SK-N-SH (cell line): ENCODE measurements at regions not wholly inside any gene's neighbourhood (a gene's known extent, or its start where the extent isn't known, plus 50 kb on each side); places are given as distances from the start of the nearest gene placed in this dataset.

Source experiments
- CTCF ChIA-PET: fragments of 300-600, 350-600 bp; formaldehyde crosslinking; extraction: SDS; loops from one replicate; lab custom pipeline; 2021; lab: Yijun Ruan, JAX
- POLR2A ChIA-PET: fragments of 350-600 bp; sonication (Branson Sonifier 250); formaldehyde crosslinking; extraction: SDS; loops from one replicate; lab custom pipeline; 2020; ENCODE audit warnings: antibody characterized with exemption, inconsistent platforms; lab: Yijun Ruan, JAX
- DNase-seq: peaks from one replicate; pipeline ENCODE4 v3.0.0; 2012
- H2AFZ ChIP-seq: fragments of 200-600 bp; sonication (generic); 2 replicates; pipeline ENCODE4 v1.8.1; 2016; ENCODE audit warnings: antibody characterized with exemption, mild to moderate bottlenecking, low read depth
- H3F3A ChIP-seq: fragments of 200-600 bp; sonication (generic); replicated peaks from 2 replicates; pipeline ENCODE3; 2016; ENCODE audit warnings: antibody characterized with exemption, mild to moderate bottlenecking; ENCODE audit not compliant: insufficient read depth
- H3K27ac ChIP-seq, 2 experiments: fragments of 200-500 bp in 1 of 2; fragments of 200-600 bp in 1 of 2; sonication (Bioruptor generic) in 1 of 2; sonication (generic), shearing (Covaris generic) in 1 of 2; 2 replicates each; pipeline versions ENCODE4 v1.5.1 to v1.6.1; 2014 to 2016; ENCODE audit warnings: low read depth in 2 of 2, inconsistent platforms in 1 of 2, low read length in 1 of 2, mild to moderate bottlenecking in 1 of 2, mixed read lengths in 1 of 2
- H3K27me3 ChIP-seq: fragments of 200-600 bp; sonication (generic), shearing (Covaris generic); 2 replicates; pipeline ENCODE4 v1.6.1; 2016; ENCODE audit warnings: mixed run types; ENCODE audit not compliant: insufficient read depth
- H3K36me3 ChIP-seq, 2 experiments: fragments of 200-500 bp in 1 of 2; fragments of 200-600 bp in 1 of 2; sonication (Bioruptor generic) in 1 of 2; sonication (generic) in 1 of 2; replicated peaks in 1 of 2; 2 replicates each; pipeline versions ENCODE3 to v1.5.1; 2014 to 2016; ENCODE audit warnings: low read length in 1 of 2, mild to moderate bottlenecking in 1 of 2; ENCODE audit not compliant: insufficient read depth in 2 of 2, control insufficient read depth in 1 of 2
- H3K4me1 ChIP-seq, 2 experiments: fragments of 200-500 bp in 1 of 2; fragments of 200-600 bp in 1 of 2; sonication (Bioruptor generic) in 1 of 2; sonication (generic), shearing (Covaris generic) in 1 of 2; 2 replicates each; pipeline versions ENCODE4 v1.5.1 to v1.6.1; 2014 to 2016; ENCODE audit warnings: low read depth in 1 of 2, low read length in 1 of 2, mixed run types in 1 of 2; ENCODE audit not compliant: insufficient read depth in 2 of 2, control insufficient read depth in 1 of 2
- H3K4me2 ChIP-seq: fragments of 200-600 bp; sonication (generic), shearing (Covaris generic); 2 replicates; pipeline ENCODE4 v1.6.1; 2017; ENCODE audit warnings: mixed run types
- H3K4me3 ChIP-seq, 2 experiments: fragments of 200-500 bp in 1 of 2; fragments of 200-600 bp in 1 of 2; sonication (Bioruptor generic) in 1 of 2; sonication (generic), shearing (Covaris generic) in 1 of 2; 2 replicates each; pipeline versions ENCODE4 v1.5.1 to v1.8.1; 2014 to 2016; ENCODE audit warnings: low read depth in 2 of 2, inconsistent platforms in 1 of 2, low read length in 1 of 2, mild to moderate bottlenecking in 1 of 2, mixed read lengths in 1 of 2, moderate library complexity in 1 of 2
- H3K79me2 ChIP-seq: fragments of 200-600 bp; sonication (generic); 2 replicates; pipeline ENCODE4 v1.8.1; 2017; ENCODE audit warnings: mild to moderate bottlenecking; ENCODE audit not compliant: insufficient read depth
- H3K9ac ChIP-seq: fragments of 200-600 bp; sonication (generic); 2 replicates; pipeline ENCODE4 v1.6.1; 2017; ENCODE audit warnings: mixed run types
- H3K9me2 ChIP-seq: fragments of 200-600 bp; sonication (generic); 2 replicates; pipeline ENCODE4 v1.6.1; 2017; ENCODE audit warnings: mixed run types
- H3K9me3 ChIP-seq: fragments of 200-600 bp; sonication (generic); 2 replicates; pipeline ENCODE4 v1.6.1; 2017; ENCODE audit warnings: mixed run types, mild to moderate bottlenecking, moderate library complexity
- H4K20me1 ChIP-seq: fragments of 200-600 bp; sonication (generic); 2 replicates; pipeline ENCODE4 v1.6.1; 2017; ENCODE audit warnings: mild to moderate bottlenecking, mixed run types; ENCODE audit not compliant: insufficient read depth
- EP300 ChIP-seq, 2 experiments: IDR thresholded peaks; 2 replicates each; pipeline versions ENCODE4 v1.4.0 to v1.6.1; 2012; ENCODE audit warnings: borderline replicate concordance in 1 of 2, low read depth in 1 of 2, low read length in 1 of 2
- EZH2phosphoT487 ChIP-seq: fragments of 200-600 bp; sonication (generic); IDR thresholded peaks from 2 replicates; pipeline ENCODE4 v1.6.1; 2017; ENCODE audit warnings: low read depth, mixed run types, mild to moderate bottlenecking, antibody characterized with exemption, moderate library complexity, borderline replicate concordance
- FOSL2 ChIP-seq: IDR thresholded peaks from 2 replicates; pipeline ENCODE4 v1.4.0; 2012; ENCODE audit warnings: low read depth, mild to moderate bottlenecking, moderate library complexity, borderline replicate concordance
- FOXJ3 ChIP-seq: sonication (generic); formaldehyde crosslinking; IDR thresholded peaks from 2 replicates; pipeline ENCODE4 v1.5.1; 2020; ENCODE audit warnings: mild to moderate bottlenecking, missing genetic modification reagents
- FOXM1 ChIP-seq: IDR thresholded peaks from 2 replicates; pipeline ENCODE4 v1.4.0; 2012; ENCODE audit warnings: low read depth, mild to moderate bottlenecking
- GATA2 ChIP-seq: sonication (generic); formaldehyde crosslinking; IDR thresholded peaks from 2 replicates; pipeline ENCODE4 v1.5.0; 2020; ENCODE audit warnings: mild to moderate bottlenecking, missing genetic modification reagents
- MXI1 ChIP-seq: IDR thresholded peaks from 2 replicates; pipeline ENCODE4 v1.6.1; 2012; ENCODE audit warnings: mild to moderate bottlenecking, low read depth, low read length, improper control_type of control experiment
- NFIC ChIP-seq: IDR thresholded peaks from 2 replicates; pipeline ENCODE4 v1.4.0; 2012; ENCODE audit warnings: borderline replicate concordance
- RAD21 ChIP-seq: IDR thresholded peaks from 2 replicates; pipeline ENCODE4 v1.6.1; 2012; ENCODE audit warnings: mild to moderate bottlenecking, low read length
- REST ChIP-seq: IDR thresholded peaks from 2 replicates; pipeline ENCODE4 v1.6.1; 2012; ENCODE audit warnings: mild to moderate bottlenecking, low read depth, low read length, moderate library complexity
- RFX5 ChIP-seq: IDR thresholded peaks from 2 replicates; pipeline ENCODE4 v1.6.1; 2012; ENCODE audit warnings: mild to moderate bottlenecking, improper control_type of control experiment, low read length
- SMC3 ChIP-seq: IDR thresholded peaks from 2 replicates; pipeline ENCODE4 v1.6.1; 2012; ENCODE audit warnings: low read depth, low read length, improper control_type of control experiment
- TAF1 ChIP-seq: IDR thresholded peaks from 2 replicates; pipeline ENCODE4 v1.6.1; 2012; ENCODE audit warnings: low read depth, mild to moderate bottlenecking, low read length, moderate library complexity, borderline replicate concordance
- TEAD4 ChIP-seq: IDR thresholded peaks from 2 replicates; pipeline ENCODE4 v1.4.0; 2012; ENCODE audit warnings: mild to moderate bottlenecking, borderline replicate concordance; ENCODE audit not compliant: insufficient read depth
- YY1 ChIP-seq: IDR thresholded peaks from 2 replicates; pipeline ENCODE4 v1.4.0; 2012; ENCODE audit warnings: low read depth, mild to moderate bottlenecking
- ZBTB33 ChIP-seq: IDR thresholded peaks from 2 replicates; pipeline ENCODE4 v1.4.0; 2012; ENCODE audit warnings: low read depth, borderline replicate concordance
- WGBS: methylation state at CpG from one replicate; pipeline ENCODE4 v1.1.6; 2017; ENCODE audit warnings: low lambda C conversion rate; 5-methylcytosine and 5-hydroxymethylcytosine counted together
- TF ChIP-seq, protein P1 (sequence below): IDR thresholded peaks from 2 replicates; pipeline ENCODE4; 2012
- TF ChIP-seq, protein P2 (sequence below): fragments of 150-350 bp; IDR thresholded peaks from 2 replicates; pipeline ENCODE4 v1.6.1; 2017; ENCODE audit warnings: antibody characterized with exemption, low read length, low read depth, borderline replicate concordance
- TF ChIP-seq, protein P3 (sequence below): IDR thresholded peaks from 2 replicates; pipeline ENCODE4 v1.4.0; 2012; ENCODE audit warnings: low read depth

DNA sequence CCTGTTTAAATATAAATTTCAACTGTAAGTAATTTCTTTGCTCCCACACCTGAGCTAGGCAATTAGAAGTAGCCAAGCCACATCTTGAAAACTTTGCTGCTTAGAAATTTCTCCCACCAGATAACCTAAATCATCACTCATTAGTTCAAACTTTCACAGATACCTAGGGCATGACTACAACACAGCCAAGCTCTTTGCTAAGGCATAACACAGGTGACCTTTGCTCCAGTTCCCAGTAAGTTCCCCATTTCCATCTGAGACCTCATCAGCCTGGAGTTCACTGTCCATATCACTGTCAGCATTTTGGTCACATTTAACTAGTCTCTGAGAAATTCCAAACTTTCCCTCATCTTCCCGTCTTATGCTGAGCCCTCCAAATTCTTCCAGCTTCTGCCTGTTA is 79.8 kb upstream of the OPRM1 start:
- H4K20me1 ChIP-seq, result no peaks in the 10 kb centered on the region
- WGBS, result 76% methylated on average over 1 of the region's 1 CpG
- H2AFZ ChIP-seq, result no peak overlapping the region
- no peak for TF ChIP-seq FOXJ3 (CRISPR knock-in tag)
- TF ChIP-seq, all 33 proteins: peak for 0
- Histone ChIP-seq H3F3A (peaks cover 8% of the 10 kb centered on the region), H3K4me3 (no peak overlapping the region), H3K9ac (no peak overlapping the region), H3K9me3 (no peaks in the 10 kb centered on the region), H3K79me2 (no peaks in the 10 kb centered on the region), H3K36me3 (no peaks in the 10 kb centered on the region), H3K9me2 (no peaks in the 10 kb centered on the region), H3K4me2 (no peak overlapping the region), H3K27me3 (no peaks in the 10 kb centered on the region), H3K4me1 (peaks cover 0 to 7% of the 10 kb centered on the region in 2 experiments; a peak in 2 of 4 replicates), H3K27ac (no peak overlapping the region)
- POLR2A ChIA-PET, result no interaction called here
- CTCF ChIA-PET, result interaction anchor here (1.1 to 1.4 kb wide), 2 partner anchors 11 to 728 kb away, joined by 3 to 11 read pairs; no protein-coding TSS in a partner anchor
- DNase-seq, result no peak

DNA sequence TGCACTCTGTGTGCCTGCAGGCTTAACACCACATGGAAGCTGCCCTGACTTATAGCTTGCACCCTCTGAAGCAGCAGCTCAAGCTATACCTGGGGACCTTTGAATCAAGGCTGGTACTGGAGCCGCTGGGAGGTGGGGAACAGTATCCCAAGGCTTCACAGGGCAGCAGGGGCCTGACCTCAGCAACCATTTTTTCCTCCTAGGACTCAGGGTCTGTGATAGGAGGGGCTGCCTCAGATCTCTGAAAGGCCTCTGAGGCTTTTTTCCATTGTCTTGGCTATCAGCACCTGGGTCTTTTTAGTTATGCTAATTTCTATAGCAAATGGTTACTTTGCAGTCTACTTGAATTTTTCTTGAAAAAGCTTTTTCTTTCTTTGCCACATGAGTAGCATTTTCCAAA is 80.2 kb upstream of the OPRM1 start:
- H3K9ac ChIP-seq, result no peak overlapping the region
- no peaks in the 10 kb centered on the region for H3K36me3 ChIP-seq
- POLR2A ChIA-PET, result no interaction called here
- H3K79me2 ChIP-seq, result no peaks in the 10 kb centered on the region
- DNase-seq, result no peak
- H3K4me3 ChIP-seq, result no peak overlapping the region
- no peaks in the 10 kb centered on the region for H4K20me1 ChIP-seq
- CTCF ChIA-PET, result interaction anchor here (1.1 to 1.4 kb wide), 2 partner anchors 10 to 728 kb away, joined by 3 to 11 read pairs; no protein-coding TSS in a partner anchor
- no peaks in the 10 kb centered on the region for H3K9me2 ChIP-seq
- 43% methylated on average over 1 of the region's 1 CpG for WGBS
- H3K4me1 ChIP-seq, result peaks cover 0 to 7% of the 10 kb centered on the region in 2 experiments; a peak in 2 of 4 replicates
- peaks cover 8% of the 10 kb centered on the region for H3F3A ChIP-seq
- no peaks in the 10 kb centered on the region for H3K9me3 ChIP-seq
- no peaks in the 10 kb centered on the region for H3K27me3 ChIP-seq
- no peak for TF ChIP-seq EP300 (IDR thresholded peaks at IDR 0.05; ENCODE audit: borderline replicate concordance in 1 of 2, low read depth in 1 of 2, low read length in 1 of 2)
- no peak for TF ChIP-seq FOSL2
- TF ChIP-seq MXI1, result no peak
- TF ChIP-seq SMC3, result no peak
- TF ChIP-seq EZH2phosphoT487, result no peak
- TF ChIP-seq ZBTB33, result no peak
- TF ChIP-seq RAD21, result no peak
- no peak for TF ChIP-seq FOXM1
- TF ChIP-seq, protein P1, sequence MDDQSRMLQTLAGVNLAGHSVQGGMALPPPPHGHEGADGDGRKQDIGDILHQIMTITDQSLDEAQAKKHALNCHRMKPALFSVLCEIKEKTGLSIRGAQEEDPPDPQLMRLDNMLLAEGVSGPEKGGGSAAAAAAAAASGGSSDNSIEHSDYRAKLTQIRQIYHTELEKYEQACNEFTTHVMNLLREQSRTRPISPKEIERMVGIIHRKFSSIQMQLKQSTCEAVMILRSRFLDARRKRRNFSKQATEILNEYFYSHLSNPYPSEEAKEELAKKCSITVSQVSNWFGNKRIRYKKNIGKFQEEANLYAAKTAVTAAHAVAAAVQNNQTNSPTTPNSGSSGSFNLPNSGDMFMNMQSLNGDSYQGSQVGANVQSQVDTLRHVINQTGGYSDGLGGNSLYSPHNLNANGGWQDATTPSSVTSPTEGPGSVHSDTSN, result no peak
- no peak for TF ChIP-seq GATA2 (CRISPR knock-in tag)
- TF ChIP-seq, protein P2, sequence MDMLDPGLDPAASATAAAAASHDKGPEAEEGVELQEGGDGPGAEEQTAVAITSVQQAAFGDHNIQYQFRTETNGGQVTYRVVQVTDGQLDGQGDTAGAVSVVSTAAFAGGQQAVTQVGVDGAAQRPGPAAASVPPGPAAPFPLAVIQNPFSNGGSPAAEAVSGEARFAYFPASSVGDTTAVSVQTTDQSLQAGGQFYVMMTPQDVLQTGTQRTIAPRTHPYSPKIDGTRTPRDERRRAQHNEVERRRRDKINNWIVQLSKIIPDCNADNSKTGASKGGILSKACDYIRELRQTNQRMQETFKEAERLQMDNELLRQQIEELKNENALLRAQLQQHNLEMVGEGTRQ, result no peak
- TF ChIP-seq RFX5, result no peak
- no peak for TF ChIP-seq NFIC
- TF ChIP-seq TAF1, result no peak
- TF ChIP-seq YY1, result no peak
- TF ChIP-seq, protein P3, sequence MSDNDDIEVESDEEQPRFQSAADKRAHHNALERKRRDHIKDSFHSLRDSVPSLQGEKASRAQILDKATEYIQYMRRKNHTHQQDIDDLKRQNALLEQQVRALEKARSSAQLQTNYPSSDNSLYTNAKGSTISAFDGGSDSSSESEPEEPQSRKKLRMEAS, result no peak
- no peak for TF ChIP-seq REST
- TF ChIP-seq TEAD4, result no peak
- H3K4me2 ChIP-seq, result no peak overlapping the region
- no peak overlapping the region for H2AFZ ChIP-seq
- H3K27ac ChIP-seq, result no peak overlapping the region; a peak in 1 of 4 replicates
